SIG-M5 treated with dmso at 0.1 percent for 504 hours (cell line): ENCODE measurements at regions not wholly inside any gene's neighbourhood (a gene's known extent, or its start where the extent isn't known, plus 50 kb on each side); places are given as distances from the start of the nearest gene placed in this dataset.
A peak's percentile ranks its signal among the peaks of the same experiment; 100 is the strongest.
"Not testable (repeated sequence)": the region's sequence is repeated elsewhere in the genome, so short reads cannot be mapped to it uniquely, and the experiment has no call there.

ENCODE experiments used
- DNase-seq: peaks from one replicate; lab custom pipeline; 2025; ENCODE audit not compliant: unreplicated experiment; lab: John Stamatoyannopoulos, UW

- no peak for DNase-seq
These were observed 2164.8 kb upstream of the AGA start for GRCh38 chr4:179607003-179607402.

GRCh38 chr4:179615704-179616103, 2173.5 kb upstream of the AGA start:
- DNase-seq: no peak

GRCh38 chr4:179618966-179619365, 2176.7 kb upstream of the AGA start:
- DNase-seq: no peak

GRCh38 chr4:179624768-179625181, 2182.5 kb upstream of the AGA start:
- DNase-seq: no peak

DNA sequence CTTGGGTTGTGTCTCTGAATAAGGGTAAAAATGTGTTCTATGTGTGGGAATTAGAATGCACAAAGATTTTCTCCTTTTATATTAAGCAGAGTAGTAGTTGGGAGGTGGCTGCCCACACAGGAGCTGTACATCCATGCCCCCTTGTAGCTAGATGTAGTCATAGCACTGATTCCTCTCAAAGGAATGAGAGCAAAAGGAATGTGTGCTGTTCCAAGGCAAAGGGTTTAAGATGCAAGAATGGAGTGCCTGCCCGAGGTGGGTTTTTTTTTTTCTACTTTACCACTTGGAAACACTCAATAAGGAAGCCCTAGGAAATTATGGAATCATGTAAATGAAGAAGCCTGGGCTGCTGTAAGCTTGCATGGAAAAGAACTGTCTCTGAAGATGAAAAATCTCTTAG, 2183.2 kb upstream of the AGA start:
- no peak for DNase-seq

DNA sequence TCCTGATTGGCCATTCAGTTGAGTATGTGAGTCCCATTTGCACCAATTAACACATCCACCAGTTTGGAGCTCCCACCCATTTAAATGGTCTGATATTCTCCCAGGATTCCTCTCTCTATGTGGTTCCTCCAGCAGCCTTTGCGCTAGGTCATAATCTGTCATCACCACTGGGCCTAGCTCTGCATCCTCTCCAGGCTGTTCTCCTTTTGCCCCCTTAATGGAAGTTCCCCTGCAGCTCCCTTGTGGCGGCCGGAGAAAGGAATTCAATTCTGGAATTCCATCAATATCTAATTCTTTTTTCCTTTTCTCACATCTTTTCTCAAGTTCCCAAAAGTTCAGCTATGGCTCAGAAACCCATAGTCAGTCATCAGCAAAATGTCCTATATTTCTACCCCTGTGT, 2184.4 kb upstream of the AGA start:
- DNase-seq: no peak

DNA sequence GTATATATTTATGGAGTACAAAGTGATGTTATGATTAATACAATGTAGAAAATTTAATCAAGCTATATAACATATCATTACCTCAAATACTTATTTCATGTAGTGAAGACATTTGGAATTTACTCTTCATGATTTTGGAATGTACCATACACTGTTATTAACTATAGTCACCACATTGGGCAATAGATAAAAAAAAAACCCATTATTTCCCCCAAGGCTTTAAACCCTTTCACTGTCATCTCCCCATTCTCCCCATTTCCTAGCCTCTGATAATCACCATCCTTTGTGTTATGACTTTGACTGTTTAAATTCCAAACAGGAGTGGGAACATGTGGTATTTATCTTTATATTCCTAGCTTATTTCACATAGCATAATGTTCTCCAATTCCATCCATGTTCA, 2189.1 kb upstream of the AGA start:
- DNase-seq: no peak

DNA sequence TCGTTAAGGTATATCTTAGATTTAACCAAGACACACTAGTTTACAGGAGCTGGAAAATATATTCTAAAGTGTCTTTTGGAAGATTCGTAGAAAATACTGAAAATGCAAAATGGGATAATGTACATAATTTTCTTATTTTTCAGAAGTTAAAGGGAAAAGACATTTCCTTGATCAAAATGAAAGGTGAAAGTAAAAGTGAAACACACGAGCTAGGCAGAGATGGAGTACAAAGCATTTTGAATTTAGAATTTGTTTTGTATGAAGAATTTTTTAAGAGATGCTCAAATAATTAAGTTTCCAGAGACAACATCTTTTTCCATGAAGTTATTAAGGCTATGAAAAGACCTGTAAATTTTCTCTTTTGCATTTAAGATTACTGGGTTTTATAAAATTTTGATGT, 2192.6 kb upstream of the AGA start:
- DNase-seq: no peak

- DNase-seq: no peak
These were observed 2220.3 kb upstream of the AGA start for GRCh38 chr4:179662522-179662921.

GRCh38 chr4:179663641-179664429, 2221.6 kb upstream of the AGA start:
- DNase-seq: no peak

DNA sequence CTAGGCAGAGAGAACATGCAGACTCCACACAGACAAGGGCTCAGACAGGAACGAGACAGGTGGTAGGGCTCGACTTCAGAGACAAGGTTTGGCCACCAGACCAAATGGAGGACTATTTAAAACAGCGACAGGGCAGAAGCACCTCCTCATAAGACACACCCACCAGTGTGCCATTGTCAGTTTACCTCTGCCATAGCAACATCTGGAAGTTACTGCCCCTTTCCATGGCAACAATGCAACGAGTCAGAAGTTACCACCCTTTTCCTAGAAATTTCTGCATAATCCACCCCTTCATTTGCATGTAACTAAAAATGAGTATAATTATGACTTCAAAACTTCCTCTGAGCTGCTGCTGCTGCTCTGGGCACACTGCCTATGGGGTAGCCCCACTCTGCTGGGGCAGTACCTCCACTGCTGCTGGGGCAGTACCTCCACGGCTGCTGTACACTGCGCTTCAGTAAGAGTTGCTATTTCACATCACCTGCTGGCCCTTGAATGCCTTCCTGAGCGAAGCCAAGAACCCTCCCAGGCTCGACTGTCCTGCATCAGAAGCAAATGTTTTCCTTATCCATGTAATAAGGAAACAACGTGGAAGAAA, 2222.3 kb upstream of the AGA start:
- no peak for DNase-seq

DNA sequence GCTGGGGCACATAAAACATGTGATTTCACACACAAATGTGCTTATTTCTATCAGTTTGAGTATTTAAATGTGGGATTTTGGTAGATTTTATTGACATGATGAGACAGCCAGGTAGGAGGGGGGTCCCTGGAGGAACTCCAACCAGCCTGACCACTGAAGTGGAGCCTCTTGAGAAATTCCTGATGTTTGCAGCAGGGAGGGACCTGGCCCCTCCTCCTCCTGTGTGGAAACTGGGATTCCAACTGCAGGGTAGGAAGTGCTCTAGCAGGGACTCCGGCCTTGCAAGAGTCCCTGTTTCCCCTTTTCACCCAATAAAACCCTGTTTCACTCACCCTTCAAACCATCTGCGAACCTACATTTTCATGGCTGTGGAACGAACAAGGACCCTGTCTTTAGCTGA, 2224.0 kb upstream of the AGA start:
- DNase-seq: peak; percentile 3

DNA sequence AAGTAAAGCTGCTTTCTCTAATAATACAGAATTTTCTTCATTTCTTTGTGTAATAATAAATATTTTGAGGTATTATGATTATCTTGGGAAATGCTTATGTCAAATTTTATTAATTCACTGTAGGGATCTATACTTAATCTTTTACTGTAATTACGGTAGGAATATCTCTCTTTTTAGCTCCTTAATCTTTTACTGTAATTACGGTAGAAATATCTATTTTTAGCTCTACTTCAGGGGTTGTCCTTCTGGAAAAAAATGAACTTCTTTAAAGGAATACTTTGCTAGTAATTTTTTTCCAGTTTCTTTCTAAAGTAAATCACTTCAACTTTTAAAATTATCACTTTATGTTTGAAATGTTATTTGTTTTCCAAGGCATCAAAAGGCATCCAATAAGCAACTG, 2229.4 kb upstream of the AGA start:
- DNase-seq: no peak

- DNase-seq: no peak
These were observed 2236.0 kb upstream of the AGA start for GRCh38 chr4:179678093-179678814.

DNA sequence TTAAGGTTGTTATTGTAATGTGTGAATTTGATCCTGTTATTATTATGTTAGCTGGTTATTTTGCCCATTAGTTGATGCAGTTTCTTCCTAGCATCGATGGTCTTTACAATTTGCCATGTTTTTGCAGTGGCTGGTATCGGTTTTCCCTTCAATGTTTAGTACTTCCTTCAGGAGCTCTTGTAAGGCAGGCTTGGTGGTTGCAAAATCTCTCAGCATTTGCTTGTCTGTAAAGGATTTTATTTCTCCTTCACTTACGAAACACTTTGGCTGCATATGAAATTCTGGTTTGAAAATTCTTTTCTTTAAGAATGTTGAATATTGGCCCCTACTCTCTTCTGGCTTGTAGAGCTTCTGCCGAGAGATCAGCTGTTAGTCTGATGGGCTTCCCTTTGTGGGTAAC, 2241.4 kb upstream of the AGA start:
- not testable (repeated sequence) for DNase-seq

GRCh38 chr4:179692222-179692621, 2250.0 kb upstream of the AGA start:
- DNase-seq: no peak

- no peak for DNase-seq
These were observed 2252.9 kb upstream of the AGA start for GRCh38 chr4:179695175-179695574.

DNA sequence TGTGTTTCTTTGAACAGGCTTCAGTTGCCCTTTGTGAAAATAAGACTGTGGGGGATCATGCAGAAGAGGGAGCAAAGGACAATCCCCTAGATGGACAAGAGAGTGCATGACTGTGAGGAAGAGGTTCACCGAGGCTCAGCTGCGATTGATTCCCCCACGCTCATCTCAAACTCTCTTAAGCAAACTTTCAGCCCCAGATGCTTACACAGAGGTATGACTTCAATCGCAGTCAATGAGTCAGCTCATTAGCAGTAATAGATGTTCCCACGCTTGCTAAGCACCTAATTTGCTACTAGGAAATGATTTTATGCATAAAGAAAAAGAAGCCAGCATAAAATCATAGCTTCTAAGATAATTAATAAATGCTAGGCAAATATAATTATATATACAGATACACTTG, 2256.1 kb upstream of the AGA start:
- DNase-seq: no peak

GRCh38 chr4:179709961-179710624, 2267.9 kb upstream of the AGA start:
- DNase-seq: no peak

- DNase-seq: no peak
These were observed 2277.7 kb upstream of the AGA start for GRCh38 chr4:179719766-179720450.

DNA sequence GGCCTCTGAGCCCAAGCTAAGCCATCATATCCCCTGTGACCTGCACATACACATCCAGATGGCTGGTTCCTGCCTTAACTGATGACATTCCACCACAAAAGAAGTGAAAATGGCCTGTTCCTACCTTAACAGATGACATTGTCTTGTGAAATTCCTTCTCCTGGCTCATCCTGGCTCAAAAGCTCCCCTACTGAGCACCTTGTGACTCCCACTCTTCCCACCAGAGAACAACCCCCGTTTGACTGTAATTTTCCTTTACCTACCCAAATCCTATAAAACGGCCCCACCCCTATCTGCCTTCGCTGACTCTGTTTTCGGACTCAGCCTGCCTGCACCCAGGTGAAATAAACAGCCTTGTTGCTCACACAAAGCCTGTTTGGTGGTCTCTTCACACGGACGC, 2284.3 kb upstream of the AGA start:
- DNase-seq: not testable (repeated sequence)
